ENCODE measurements at regions not wholly inside any gene's neighbourhood (a gene's known extent, or its start where the extent isn't known, plus 50 kb on each side); places are given as distances from the start of the nearest gene placed in this dataset.

DNA sequence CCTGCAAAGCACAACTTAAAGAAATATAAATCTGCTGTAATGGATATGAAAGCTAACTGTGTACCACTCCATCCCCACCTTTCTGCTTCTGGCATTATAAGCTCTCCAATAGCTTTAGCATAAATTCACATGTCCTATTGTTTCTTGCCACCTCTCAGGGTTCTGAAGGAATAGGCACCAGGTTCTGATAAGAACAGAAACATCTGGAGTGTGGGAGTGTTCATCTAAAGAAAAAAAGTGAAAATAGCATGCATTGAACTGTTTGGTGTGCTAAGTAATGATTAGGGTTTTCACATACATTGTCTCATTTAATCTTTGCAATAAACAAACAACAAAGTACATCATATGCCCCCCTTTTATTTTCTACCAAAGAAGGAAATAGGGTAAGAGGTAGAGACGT is 72.3 kb downstream of the FAM76B start:
- DNase-seq (ENCODE audit: low read depth), result no peak

DNA sequence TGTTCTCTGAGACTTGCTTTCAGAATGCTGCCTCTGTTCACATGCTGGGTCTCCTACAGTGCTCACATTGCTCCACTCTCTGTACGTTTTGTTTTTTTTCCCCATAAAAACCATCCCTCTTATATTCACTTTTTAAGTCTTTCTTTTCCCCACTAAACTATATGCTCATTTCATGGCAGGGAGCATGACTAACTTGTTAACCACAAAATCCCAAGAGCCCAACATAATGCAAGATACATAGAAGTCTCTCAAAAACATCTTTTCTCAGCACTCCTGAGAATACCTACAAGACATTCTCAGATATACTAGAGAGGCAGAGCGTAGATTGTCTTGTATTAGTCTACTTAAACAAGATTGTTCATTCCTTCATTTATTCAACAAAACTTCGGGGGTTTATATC is 73.3 kb downstream of the FAM76B start:
- no peak for DNase-seq (ENCODE audit: low read depth)

DNA sequence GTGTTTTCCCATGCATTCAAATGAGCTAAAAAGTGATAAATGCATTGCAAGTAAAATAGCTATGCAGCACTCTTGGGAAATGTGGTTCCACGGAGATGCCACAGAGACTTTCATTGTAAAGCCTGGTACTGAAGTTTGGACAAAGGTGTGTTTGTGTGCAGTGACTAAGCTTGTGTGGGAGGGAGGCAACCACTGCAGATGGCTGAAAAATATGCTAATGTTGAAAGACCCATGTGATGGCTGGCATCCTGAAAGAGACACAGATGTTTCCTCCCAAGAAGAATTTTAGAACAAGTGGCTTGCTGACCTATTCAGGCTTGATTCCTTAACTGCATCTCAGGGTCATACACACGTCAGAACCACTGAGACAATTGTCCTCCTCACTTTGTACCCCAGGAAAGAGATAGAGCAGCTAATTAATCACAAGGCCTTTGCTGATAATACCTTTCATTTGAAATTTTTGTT is 73.8 kb downstream of the FAM76B start:
- no peak for DNase-seq (ENCODE audit: low read depth)

GRCh38 chr11:95714843-95715776 is 74.5 kb downstream of the FAM76B start:
- no peak for DNase-seq (ENCODE audit: low read depth)

- no peak for DNase-seq (ENCODE audit: low read depth)
Measured at GRCh38 chr11:95713428-95713827, 76.2 kb downstream of the FAM76B start.

- no peak for DNase-seq (ENCODE audit: low read depth)
Measured at GRCh38 chr11:95711945-95712221, 77.7 kb downstream of the FAM76B start.

GRCh38 chr11:95711162-95711944 is 78.2 kb downstream of the FAM76B start:
- no peak for DNase-seq (ENCODE audit: low read depth)

DNA sequence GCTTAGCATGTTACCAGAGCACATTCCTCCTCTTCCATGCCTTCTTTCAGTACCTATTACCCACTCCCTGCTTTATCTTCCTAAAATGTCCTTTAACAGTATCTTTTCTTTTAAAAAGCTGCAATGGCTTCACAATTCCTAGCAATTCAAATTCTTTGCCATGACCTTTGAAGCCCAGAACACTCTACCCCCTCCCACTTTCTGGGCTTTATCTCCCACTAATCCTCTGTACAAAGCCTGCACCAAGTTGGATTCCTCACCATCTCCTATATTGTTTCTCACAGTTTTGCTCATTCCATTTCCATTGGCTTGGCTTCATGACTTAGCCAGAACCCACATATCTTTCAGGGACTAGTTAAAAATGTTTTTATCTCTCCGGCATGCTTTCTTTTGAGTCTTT is 80.9 kb downstream of the FAM76B start:
- DNase-seq (ENCODE audit: low read depth), result no peak

DNA sequence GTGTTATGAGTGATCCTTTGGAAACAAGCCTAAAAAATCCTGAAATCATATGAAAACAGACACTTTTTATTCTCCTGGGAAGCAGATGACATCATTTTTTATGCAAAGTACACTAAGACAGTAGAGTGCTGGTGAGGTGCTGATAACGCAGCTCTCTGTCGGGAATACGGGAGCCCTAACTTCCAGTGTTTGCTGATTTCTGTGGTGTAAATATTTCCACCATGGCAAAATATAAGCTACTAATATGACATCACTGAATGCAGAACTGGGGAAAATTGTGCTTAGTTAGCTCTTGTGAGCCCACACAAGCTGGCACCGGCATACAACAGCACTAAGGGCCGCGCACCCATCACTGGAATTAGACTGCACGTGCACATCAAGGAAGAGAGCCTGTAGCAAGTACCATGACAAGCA is 82.6 kb downstream of the FAM76B start:
- no peak for DNase-seq (ENCODE audit: low read depth)

DNA sequence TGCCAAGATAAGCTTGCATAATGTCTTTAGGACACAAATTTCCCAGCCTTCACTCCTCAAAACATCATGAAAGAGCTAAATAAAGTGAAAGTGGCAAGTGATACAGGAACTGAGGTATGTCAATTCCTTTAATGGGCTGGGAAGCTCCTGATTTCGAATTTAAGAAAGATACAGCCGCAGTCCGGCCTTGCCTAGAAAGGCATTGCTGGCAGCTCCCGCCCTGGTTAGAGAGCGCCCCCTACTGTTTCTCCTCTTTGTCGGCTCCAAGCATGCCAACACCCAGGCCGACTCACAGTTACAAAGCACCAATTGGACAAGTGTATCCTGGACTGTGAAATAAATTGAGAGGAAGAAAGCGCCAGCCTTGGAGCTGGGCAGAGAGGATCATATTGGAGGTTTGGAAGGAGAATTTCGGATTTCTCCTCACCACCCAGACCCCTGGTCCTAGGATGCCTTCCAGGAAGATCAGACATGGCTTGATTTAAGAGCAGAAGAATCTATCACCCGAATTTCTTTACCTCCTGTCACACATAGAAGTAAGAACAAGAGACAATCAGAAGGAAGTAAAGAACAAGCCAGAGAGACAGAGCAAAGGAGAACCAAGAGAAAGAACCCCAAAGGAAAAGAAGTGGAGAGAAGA is 84.0 kb downstream of the FAM76B start:
- DNase-seq (ENCODE audit: low read depth), result peak; percentile 76

DNA sequence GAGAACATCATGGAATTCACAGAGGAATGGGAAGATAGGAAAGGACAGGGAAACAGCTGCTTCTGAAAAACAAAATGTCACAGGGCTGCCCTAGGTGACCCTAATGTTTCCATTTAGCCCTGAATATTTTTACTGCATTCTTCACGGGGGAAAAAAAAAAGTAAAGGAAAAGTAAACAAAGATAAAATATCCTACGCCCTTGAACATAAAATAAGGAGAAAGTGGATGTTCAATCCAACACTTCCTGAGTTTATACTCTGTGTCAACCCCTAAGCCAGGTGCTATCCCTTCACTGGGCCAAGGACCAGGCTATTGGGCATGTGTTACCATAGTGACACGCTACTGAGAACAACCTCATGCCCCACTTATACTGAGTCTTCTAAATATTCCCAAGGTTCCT is 84.7 kb downstream of the FAM76B start:
- DNase-seq (ENCODE audit: low read depth), result no peak

GRCh38 chr11:95703049-95703448 is 86.5 kb downstream of the FAM76B start:
- DNase-seq (ENCODE audit: low read depth), result no peak

DNA sequence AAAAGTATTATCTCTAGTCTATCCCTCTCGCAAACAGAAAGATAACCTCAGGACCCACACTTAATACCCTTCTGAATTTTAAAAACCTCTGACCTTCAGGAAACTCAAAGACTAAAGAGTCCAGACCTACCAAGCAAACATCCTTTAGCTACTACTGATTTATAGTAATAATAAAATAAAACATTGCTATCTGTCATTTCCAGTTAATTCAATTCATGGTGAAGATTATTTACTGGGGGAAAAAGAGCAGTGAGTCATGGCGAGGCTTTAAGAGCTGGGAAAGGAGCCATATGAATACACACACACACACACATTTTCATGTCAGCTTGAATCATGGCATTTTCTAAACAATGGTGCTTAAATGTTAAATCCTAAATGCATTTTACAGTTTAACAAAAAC is 87.1 kb downstream of the FAM76B start:
- peak; percentile 72 for DNase-seq (ENCODE audit: low read depth)

DNA sequence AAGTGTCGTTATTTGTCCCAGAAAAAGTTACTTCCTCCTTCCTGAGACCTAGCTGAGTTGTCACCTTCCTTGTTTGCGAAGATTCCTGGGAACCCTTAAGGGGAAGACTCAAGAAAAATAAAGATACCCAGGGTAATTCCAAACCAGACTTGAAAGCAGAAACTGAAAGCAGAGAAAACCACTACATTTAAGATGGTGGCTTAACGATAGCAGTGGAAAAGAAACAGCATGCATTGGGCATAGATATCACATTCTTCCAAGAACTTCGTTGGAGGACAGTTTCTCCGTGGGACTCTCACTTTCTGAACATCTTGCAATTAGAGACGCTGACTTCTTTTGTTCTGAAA is 89.1 kb downstream of the FAM76B start:
- no peak for DNase-seq (ENCODE audit: low read depth)

- no peak for DNase-seq (ENCODE audit: low read depth)
Measured at GRCh38 chr11:95699631-95700470, 89.7 kb downstream of the FAM76B start.

DNA sequence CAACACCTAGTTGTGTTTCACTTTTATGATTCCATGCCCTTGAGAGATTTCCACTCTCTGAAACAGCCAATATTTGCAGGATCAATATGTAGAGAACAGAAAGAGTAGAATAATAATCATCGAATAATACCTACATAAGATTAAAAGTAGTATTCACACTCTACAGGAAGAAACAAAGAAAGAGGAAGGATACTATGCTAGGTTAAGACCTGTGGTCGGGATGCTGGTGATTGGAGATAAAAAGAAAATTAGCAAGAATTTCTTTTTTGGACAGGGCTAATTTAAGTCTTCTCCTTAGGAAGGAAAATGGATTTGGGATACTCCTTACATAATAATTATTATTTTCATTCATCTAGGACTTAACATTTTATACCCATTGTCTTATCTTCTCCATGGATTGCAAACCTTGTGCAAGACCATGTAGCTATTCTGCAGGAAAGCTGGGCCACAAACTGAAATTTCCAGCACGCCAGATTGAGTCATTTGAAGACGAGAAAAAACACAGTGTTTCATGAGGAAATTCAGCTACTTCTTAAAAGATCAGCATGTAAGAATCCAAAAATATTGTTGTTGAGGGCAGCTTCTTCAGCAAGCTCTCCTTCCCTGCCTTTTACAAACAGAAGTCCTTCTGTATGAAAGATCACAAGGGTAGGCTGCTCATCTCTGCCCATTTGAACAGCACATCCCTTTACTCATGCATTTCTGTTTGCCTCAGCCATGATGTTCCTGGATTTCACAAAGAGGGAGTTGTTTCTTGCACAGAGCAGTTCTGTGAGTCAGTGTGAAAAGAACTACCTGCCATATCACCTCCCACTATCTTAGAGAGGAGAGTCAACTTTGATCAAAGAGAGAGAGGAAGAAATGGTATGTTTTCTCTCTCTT is 90.7 kb downstream of the FAM76B start:
- DNase-seq (ENCODE audit: low read depth), result no peak

- DNase-seq (ENCODE audit: low read depth), result no peak
Measured at GRCh38 chr11:95697614-95698408, 91.8 kb downstream of the FAM76B start.

DNA sequence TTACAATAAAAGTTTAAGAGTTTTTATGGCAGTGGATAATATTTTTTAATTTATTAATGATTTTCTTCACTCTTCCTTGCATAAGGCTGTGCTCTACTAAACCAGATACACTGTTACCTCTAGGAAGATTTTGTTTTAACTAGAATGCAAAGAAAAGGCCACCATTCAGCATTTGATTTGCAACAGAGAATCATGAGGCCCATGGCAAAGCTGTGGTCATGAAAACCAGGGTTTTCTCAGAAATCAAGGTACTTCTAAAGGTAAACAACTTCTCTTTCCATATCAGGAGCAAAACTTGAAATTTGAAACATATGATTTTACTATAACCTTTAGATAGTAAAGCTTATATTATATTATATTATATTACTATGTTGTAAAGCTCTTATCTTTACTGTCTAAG is 94.4 kb downstream of the FAM76B start:
- no peak for DNase-seq (ENCODE audit: low read depth)

DNA sequence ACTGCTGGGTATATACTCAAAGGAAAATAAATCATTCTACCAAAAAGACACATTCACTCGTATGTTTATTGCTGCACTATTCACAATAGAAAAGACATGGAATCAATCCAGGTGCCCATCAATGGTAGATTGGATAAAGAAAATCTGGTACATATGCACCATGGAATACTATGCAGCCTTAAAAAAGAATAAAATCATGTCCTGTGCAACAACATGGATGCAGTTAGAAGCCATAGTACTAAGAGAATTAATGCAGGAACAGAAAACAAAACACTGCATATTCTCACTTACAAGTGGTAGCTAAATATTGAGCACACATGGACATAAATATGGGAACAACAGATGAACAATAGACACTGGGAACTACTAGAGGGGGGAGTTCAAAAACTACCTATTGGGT is 96.3 kb downstream of the FAM76B start:
- DNase-seq (ENCODE audit: low read depth), result no peak
